LNCAP (cell line): ENCODE measurements at regions not wholly inside any gene's neighbourhood (a gene's known extent, or its start where the extent isn't known, plus 50 kb on each side); places are given as distances from the start of the nearest gene placed in this dataset.

Experiments
- CTCF ChIP-seq: fragments of 450-650 bp; IDR thresholded peaks from 2 replicates; pipeline ENCODE4 v1.5.1; 2017; ENCODE audit warnings: mild to moderate bottlenecking

GRCh38 chr3:90221900-90222299 lies 1114.5 kb downstream of the EPHA3 start:
- no peak for TF ChIP-seq CTCF

- TF ChIP-seq CTCF: no peak
Measured at GRCh38 chr3:90241481-90241880, 1134.1 kb downstream of the EPHA3 start.

- TF ChIP-seq CTCF: no peak
Measured at GRCh38 chr3:90253131-90253530, 1145.7 kb downstream of the EPHA3 start.

GRCh38 chr3:90261481-90262433 lies 1154.3 kb downstream of the EPHA3 start:
- no peak for TF ChIP-seq CTCF
